Smooth muscle cell of the brain vasculature (primary cell): ENCODE measurements at regions not wholly inside any gene's neighbourhood (a gene's known extent, or its start where the extent isn't known, plus 50 kb on each side); places are given as distances from the start of the nearest gene placed in this dataset.
A peak's percentile ranks its signal among the peaks of the same experiment; 100 is the strongest.

Experiments used
- DNase-seq: peaks from one replicate; pipeline ENCODE4 v3.0.0-alpha.2; 2012; ENCODE audit warnings: low read depth, low spot score

GRCh38 chr13:104281910-104282309, 1215.7 kb upstream of the SLC10A2 start:
- no peak for DNase-seq

DNA sequence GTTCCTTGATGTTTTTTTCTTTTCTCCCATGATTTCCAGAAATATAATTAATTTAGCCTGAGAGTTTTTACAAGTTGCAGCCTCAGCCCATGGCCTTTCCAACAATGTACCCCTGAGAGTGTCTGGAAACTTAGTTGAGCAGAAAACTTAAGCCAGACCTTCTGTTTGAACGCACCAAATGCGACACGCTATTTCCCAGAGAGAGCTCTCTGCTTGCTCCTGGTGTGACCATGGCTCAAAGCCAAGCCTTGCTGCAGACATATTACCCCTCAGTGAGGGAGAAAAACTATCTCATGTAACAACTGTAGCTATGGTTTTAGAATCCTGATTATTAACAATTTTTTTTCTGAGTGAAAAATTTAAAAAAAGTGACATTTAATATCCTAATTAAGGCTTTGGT, 1204.5 kb upstream of the SLC10A2 start:
- DNase-seq = no peak

- DNase-seq = no peak
Measured at GRCh38 chr13:104267206-104267811, 1201.1 kb upstream of the SLC10A2 start.

- DNase-seq = no peak
Measured at GRCh38 chr13:104256701-104257100, 1190.5 kb upstream of the SLC10A2 start.

- no peak for DNase-seq
Measured at GRCh38 chr13:104253063-104253680, 1187.0 kb upstream of the SLC10A2 start.

- DNase-seq = no peak
Measured at GRCh38 chr13:104251931-104252330, 1185.7 kb upstream of the SLC10A2 start.

DNA sequence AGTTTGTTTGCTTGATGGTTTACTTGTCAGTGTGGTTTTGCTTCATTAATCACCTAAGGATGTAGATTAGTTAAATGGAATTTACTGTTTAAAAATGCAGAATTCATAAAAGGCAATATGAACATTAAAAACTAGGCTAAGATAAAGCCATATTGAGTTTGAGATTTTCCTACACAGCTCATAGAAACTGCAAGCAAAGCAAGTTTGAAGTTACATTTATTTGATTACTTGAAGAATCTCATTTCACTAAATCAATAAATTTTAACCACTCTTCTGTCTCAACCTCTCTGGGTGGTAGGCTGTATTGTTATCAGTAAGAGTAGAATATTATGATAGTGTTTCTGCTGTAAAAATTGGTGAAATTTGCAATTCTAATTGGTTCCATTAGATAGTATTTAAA, 1180.7 kb upstream of the SLC10A2 start:
- no peak for DNase-seq

DNA sequence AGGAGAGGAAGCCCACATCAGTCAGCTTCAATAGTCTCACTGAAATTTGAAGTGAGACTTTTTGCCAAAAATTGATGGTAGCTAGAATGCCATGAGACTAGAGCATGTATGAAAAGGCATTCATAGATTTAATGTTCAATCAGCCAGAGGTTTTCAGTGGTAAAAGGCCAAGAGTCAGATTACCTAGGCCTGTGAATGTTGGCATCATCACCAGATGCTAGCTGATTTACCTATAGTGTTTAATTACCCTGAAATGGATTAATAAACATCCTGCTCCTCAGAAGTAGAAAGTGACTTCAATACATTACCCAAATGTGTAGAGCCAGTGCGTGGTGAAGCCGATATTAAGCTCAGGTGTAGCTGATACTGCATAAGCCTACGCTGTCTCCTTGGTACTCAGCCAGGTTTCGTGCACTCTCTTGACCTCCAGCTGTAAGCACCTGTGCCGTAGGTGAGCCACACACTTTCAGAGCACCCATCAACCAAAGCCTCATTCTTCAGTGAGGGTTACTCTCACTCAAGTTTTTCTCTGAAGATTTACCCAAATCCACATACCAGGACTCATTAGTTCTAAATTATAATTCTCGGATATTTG, 1140.3 kb upstream of the SLC10A2 start:
- no peak for DNase-seq

DNA sequence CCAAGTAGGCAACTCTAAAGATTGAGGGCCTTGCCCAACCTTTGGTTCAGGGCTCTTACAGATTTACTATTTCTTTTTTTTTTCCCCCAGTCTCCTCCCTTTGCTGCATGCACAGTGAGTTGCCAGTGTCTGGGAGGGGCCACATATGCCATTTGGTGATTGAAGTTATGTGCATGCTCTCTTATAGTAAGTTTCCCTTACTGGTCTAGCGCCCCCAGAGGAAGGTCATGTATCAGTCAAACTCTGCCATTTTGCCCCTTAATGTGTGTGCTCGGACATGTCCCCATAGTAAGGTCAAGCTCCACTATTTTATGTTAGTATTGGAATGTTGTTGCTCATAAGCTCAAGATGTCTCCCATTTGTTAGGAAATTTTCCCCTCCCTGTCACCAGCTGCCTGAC, 1138.0 kb upstream of the SLC10A2 start:
- DNase-seq = no peak

- no peak for DNase-seq
Measured at GRCh38 chr13:104198801-104199200, 1132.6 kb upstream of the SLC10A2 start.

DNA sequence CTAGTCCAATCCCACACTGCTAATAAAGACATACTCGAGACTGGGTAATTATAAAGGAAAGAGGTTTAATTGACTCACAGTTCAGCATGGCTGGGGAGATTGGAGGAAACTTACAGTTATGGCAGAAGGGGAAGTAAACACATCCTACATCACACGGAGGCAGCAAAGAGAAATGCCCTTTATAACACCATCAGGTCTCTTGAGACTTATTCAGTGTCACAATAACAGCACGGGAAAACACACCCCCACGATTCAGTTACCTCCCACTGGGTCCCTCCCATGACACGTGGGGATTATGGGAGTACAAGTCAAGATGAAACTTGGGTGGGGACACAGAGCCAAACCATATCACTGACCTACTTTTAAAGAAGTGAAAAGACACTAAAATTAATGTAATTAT, 1130.4 kb upstream of the SLC10A2 start:
- no peak for DNase-seq

DNA sequence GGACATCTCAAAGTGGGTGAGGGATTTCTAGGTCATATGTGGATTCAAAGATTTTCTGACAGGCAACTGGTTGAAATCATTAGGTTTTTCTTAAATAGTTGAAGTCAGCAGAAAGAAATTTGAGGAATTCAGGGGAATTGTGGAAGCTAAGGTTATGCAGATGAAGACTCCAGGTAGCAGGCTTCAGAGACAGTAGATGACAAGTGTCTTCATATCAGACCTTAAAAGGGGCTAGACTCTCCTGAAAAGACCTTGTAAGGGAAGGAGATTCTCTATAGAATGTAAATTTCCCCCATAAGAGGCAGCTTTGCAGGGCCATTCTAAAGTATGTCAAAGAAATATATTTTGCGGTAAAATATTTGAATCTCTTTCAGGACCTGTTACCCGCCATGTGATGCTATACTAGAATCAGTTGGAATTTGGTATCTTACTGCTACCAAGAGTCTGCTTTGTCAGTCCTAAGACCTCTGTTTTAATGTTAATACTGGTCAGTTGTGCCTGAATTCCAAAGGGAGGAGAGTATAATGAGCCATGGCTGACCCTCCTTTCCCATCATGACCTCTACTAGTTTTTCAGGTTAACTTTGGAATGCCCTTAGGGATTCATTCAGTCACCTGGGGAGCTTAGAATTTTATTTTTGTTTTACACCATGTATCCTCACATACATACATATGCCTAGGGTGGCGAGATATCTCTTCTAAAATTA, 1115.5 kb upstream of the SLC10A2 start:
- DNase-seq = no peak

DNA sequence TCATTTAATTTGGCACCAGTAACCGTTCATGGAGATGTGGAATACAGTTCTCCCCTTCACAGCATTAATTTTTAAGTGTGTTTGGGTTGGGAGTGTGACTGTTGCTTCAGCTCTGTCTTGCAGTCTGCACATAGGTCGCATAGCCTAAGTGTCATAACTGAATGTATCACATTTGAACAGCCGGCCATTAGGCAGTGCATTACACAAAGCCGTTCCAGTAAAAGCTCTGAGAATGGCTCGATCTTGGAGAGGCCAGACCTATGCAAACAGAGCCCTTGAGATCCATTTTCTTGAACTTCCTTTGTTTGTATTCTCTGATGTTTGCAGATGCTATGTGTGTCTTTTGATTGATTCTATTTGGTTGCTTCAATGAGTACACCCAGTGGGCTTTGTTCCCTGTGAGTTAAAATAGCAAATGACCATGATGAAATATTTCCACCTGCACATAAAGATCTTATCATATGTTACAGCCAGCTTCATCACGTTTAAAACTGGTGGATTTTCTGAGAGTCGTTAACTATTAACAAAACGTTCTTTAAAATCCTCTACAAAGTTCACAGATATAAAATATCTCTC, 1104.9 kb upstream of the SLC10A2 start:
- no peak for DNase-seq

DNA sequence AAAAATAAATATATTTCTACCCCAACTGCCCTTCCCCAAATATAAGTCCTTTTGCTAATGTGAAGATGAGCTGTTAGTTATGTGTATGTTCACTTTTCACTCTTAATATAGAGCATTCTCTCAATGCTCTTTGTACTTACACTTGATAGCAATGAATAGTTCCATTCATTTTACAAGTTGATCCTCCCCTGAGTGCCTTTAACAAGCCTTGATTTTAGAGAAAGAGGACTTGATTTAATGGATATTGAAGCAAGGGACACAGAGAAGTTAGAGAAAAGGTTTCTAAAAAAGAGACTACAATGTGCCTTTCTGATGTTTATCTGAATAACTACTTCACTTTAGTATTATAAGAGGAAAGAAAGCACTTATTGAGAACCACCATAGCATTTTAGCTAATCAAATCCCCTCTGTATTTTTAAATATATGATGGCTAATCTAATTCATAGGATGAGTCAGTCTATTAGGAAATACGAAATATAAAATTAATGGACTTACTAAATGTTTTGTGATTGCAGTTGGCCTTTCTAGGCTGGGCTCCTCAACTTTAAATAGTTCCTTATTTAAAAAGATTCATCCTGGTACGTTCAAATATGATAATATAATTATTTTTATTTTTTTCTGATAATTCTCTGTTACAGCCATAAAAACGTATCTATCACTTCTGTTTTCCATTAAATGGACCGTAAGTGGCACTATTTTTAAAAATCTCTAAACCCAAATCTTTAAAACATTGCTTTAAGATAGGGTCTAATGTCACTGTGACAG, 1097.8 kb upstream of the SLC10A2 start:
- DNase-seq = no peak

GRCh38 chr13:104160536-104160935, 1094.3 kb upstream of the SLC10A2 start:
- DNase-seq = no peak

DNA sequence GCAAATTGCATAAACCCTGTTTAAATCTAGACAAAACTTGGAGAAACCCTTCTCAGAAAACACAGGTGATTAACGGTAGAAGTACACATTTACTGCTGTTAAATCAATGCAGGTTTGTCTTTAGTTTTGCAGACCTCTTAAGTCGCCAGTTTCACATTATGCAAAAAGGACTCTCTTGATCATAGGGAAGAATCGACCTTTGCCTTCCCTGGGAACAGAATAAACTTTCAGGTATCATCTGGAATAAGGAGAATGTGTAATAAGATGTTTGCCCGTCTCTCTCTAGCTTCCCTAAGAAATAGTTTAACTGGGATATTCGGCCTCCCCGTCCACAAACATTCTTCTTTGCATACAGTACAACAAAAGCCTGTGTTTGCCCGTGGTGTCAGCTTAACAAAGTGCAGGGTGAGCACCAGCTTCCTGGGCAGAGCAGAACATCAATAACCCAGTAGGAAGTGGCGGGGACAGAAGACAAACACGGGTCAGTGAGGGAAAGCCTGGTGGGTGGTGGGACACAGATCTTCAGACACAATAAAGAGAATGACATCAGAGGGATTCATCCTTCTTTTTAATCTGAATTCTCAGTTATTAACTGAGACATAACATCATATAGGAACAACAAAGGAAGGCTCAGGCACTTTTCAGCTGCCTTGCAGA, 1077.7 kb upstream of the SLC10A2 start:
- no peak for DNase-seq

DNA sequence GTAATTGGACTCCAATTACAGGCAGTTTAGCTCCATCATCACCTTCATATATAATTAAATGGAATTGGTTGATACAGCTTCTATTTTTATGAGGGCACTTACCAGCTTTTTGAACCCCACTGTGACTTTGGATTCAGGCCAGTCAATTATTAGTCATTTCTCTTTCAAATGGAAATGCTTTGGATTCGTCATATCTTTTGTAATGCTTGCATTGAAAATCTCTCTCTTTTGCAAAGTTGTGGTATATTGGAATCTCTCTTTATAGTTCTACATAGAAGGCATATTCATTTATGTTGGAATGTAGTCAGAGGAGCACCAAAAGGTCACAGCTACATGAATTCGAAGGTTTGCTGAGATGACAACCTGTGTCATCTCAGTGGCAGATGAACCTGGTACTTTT, 1074.3 kb upstream of the SLC10A2 start:
- peak; percentile 21 for DNase-seq

DNA sequence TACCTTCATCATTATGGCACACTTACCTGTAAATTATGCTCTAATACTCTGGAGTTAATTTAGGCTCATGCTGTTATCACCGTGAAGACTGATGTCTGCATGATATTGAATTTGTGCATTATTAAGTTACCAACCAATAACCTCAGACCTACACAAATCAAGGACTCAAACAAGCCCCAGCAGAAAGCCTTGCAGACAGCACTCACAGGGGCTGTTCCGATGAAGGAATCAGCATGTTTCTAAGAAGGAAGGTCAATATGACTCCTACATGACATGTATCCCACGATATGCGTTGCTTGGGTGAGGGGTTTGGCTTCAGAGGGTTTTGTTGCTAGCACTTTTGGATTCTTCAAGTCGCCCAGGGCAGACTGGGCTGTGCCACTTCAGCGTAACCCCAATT, 1071.2 kb upstream of the SLC10A2 start:
- DNase-seq = no peak

DNA sequence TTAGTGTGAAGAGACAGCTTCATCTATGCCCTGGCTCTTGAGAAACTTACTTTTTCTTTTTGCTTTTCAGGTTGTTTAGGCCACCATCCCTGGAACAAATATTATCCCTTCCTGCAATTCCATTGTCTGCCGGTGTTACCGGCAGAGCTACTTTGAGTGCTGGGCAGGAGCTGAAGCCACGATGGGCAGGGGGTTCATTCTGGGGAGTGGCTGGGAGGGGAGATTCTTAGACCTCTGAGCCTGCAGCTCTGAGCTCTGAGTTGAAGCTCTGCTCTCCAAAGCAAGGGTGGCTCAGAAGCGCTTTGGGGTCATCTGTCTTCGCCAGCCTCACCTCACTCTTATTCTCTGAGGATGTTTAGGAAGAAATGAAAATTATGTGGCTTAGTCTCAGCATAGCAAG, 1066.6 kb upstream of the SLC10A2 start:
- no peak for DNase-seq

GRCh38 chr13:104114101-104114500, 1047.9 kb upstream of the SLC10A2 start:
- no peak for DNase-seq

- DNase-seq = no peak
Measured at GRCh38 chr13:104111031-104111430, 1044.8 kb upstream of the SLC10A2 start.
